K562 (cell line): ENCODE measurements at regions not wholly inside any gene's neighbourhood (a gene's known extent, or its start where the extent isn't known, plus 50 kb on each side); places are given as distances from the start of the nearest gene placed in this dataset.

Experiments
- ARID3A ChIP-seq: IDR thresholded peaks from 2 replicates; pipeline ENCODE4 v1.6.1; 2012; ENCODE audit warnings: low read depth, low read length, improper control_type of control experiment, borderline replicate concordance
- CBX1 ChIP-seq: sonication (generic); IDR thresholded peaks from 2 replicates; pipeline ENCODE4 v1.6.1; 2016; ENCODE audit warnings: antibody characterized with exemption, low read depth, mild to moderate bottlenecking
- CSDE1 ChIP-seq, 2 experiments: fragments of 450-650 bp; IDR thresholded peaks; 2 replicates each; pipeline ENCODE4 v1.6.1; 2016; ENCODE audit warnings: mild to moderate bottlenecking in 1 of 2
- CUX1 ChIP-seq: fragments of 200-800 bp; sonication (Bioruptor generic); IDR thresholded peaks from 2 replicates; pipeline ENCODE4 v1.6.1; 2016; ENCODE audit warnings: missing genetic modification characterization, missing compliant biosample characterization
- EP400 ChIP-seq: fragments of 450-650 bp; IDR thresholded peaks from 2 replicates; pipeline ENCODE4 v1.6.1; 2017; ENCODE audit warnings: antibody characterized with exemption, mild to moderate bottlenecking, moderate library complexity
- HDAC3 ChIP-seq: fragments of 450-650 bp; IDR thresholded peaks from 2 replicates; pipeline ENCODE4 v1.6.1; 2018; ENCODE audit warnings: borderline replicate concordance, mild to moderate bottlenecking, moderate library complexity; ENCODE audit not compliant: partially characterized antibody
- HDGF ChIP-seq: fragments of 450-650 bp; IDR thresholded peaks from 2 replicates; pipeline ENCODE4 v1.6.1; 2016
- MBD1 ChIP-seq: fragments of 250-450 bp; sonication (Bioruptor Pico); IDR thresholded peaks from 2 replicates; pipeline ENCODE4 v1.8.0; 2022; ENCODE audit warnings: inconsistent platforms
- NELFE ChIP-seq: IDR thresholded peaks from 2 replicates; pipeline ENCODE4 v1.6.1; 2011; ENCODE audit warnings: mild to moderate bottlenecking; ENCODE audit not compliant: insufficient read depth, insufficient read length
- PML ChIP-seq: IDR thresholded peaks from 2 replicates; pipeline ENCODE4 v1.6.1; 2012; ENCODE audit warnings: low read length, inconsistent platforms
- POLR2H ChIP-seq: IDR thresholded peaks from 2 replicates; pipeline ENCODE4 v1.6.1; 2016; ENCODE audit warnings: missing genetic modification characterization, low read depth, mild to moderate bottlenecking, control low read depth, missing compliant biosample characterization, moderate library complexity
- RBM39 ChIP-seq: fragments of 200-400 bp; formaldehyde crosslinking; optimal IDR thresholded peaks from 2 replicates; pipeline ENCODE3; 2018; ENCODE audit warnings: low read depth, low read length
- ZBTB1 ChIP-seq: sonication (generic); formaldehyde crosslinking; IDR thresholded peaks from 2 replicates; pipeline ENCODE4 v1.8.1; 2023; ENCODE audit warnings: missing genetic modification reagents, low read depth, mild to moderate bottlenecking, borderline replicate concordance
- ZHX1 ChIP-seq: fragments of 150-350 bp; conservative IDR thresholded peaks from 2 replicates; pipeline ENCODE4 v1.6.1; 2014; ENCODE audit warnings: low read length
- ZNF134 ChIP-seq: fragments of 250-450 bp; sonication (Bioruptor Pico); conservative IDR thresholded peaks from 2 replicates; pipeline ENCODE4 v1.4.0; 2020

GRCh38 chr11:86143087-86144030, 74.5 kb upstream of the PICALM start (continued):
- TF ChIP-seq ZHX1 (no peak), HDAC3 (peak; percentile 86), EP400 (peak; percentile 67), CBX1 (no peak), ARID3A (peak; percentile 90), ZNF134 (0 out of 2 replicates have a peak, but pooled peaks have one; percentile 19), CUX1 (no peak), ZBTB1 (CRISPR knock-in tag) (no peak), CSDE1 (IDR thresholded peaks at IDR 0.05) (0 out of 4 replicates have a peak, but pooled peaks of 1 of the 2 experiments have one; percentile 8), HDGF (no peak), RBM39 (no peak), MBD1 (CRISPR knock-in tag) (no peak), NELFE (no peak), PML (peak; percentile 95), POLR2H (tag) (peak; percentile 72; the same call in 1 of the 2 replicates)
